Natural killer cell (primary cell): ENCODE measurements at regions not wholly inside any gene's neighbourhood (a gene's known extent, or its start where the extent isn't known, plus 50 kb on each side); places are given as distances from the start of the nearest gene placed in this dataset.
"Not testable (repeated sequence)": the region's sequence is repeated elsewhere in the genome, so short reads cannot be mapped to it uniquely, and the experiment has no call there.

Experiments used
- ATAC-seq, 3 donors: fragments of 150-1000 bp in 2 of 3; fragments of 200-7000 bp in 1 of 3; cut with Tn5 transposase; 1 replicate in 1 of 3; 2 replicates in 2 of 3; pipeline ENCODE4 v1.10.0; 2021; ENCODE audit warnings: mild to moderate bottlenecking in 2 of 3, moderate library complexity in 2 of 3
- DNase-seq, 2 donors: peaks; one replicate each; pipeline versions ENCODE4 v3.0.0 to v3.0.0-alpha.2; 2013 to 2021; ENCODE audit warnings: mixed read lengths in 1 of 2
- H3K27ac ChIP-seq: one replicate; pipeline ENCODE4 v1.5.1; 2013; ENCODE audit warnings: mild to moderate bottlenecking, low read length
- H3K27me3 ChIP-seq: one replicate; pipeline ENCODE4 v1.6.1; 2013; ENCODE audit warnings: low read length; ENCODE audit not compliant: control insufficient read depth, insufficient read depth
- H3K36me3 ChIP-seq: one replicate; pipeline ENCODE4 v1.6.1; 2013; ENCODE audit warnings: low read length; ENCODE audit not compliant: control insufficient read depth, insufficient read depth
- H3K4me1 ChIP-seq: one replicate; pipeline ENCODE4 v1.6.1; 2013; ENCODE audit warnings: low read length; ENCODE audit not compliant: control insufficient read depth, insufficient read depth
- H3K4me3 ChIP-seq: one replicate; pipeline ENCODE4 v1.5.1; 2013; ENCODE audit warnings: low read length
- H3K9me3 ChIP-seq: one replicate; pipeline ENCODE4 v1.6.1; 2013; ENCODE audit warnings: low read length; ENCODE audit not compliant: control insufficient read depth, insufficient read depth
- H3K27ac Mint-ChIP-seq, 2 donors: one replicate each; pipeline ENCODE4 v1.8.0; 2022; ENCODE audit warnings: mild to moderate bottlenecking in 2 of 2, mixed read lengths in 2 of 2, moderate library complexity in 1 of 2
- H3K27me3 Mint-ChIP-seq, 2 donors: one replicate each; pipeline ENCODE4 v1.8.0; 2022; ENCODE audit warnings: low read depth in 2 of 2, mixed read lengths in 2 of 2
- H3K36me3 Mint-ChIP-seq: one replicate; pipeline ENCODE4 v1.8.0; 2022; ENCODE audit warnings: mixed read lengths
- H3K4me1 Mint-ChIP-seq, 2 donors: one replicate each; pipeline ENCODE4 v1.8.0; 2022; ENCODE audit warnings: mixed read lengths in 2 of 2
- H3K4me3 Mint-ChIP-seq: one replicate; pipeline ENCODE4 v1.8.0; 2022; ENCODE audit warnings: mild to moderate bottlenecking, moderate library complexity, mixed read lengths
- H3K9me3 Mint-ChIP-seq, 2 donors: one replicate each; pipeline ENCODE4 v1.8.0; 2022; ENCODE audit warnings: mixed read lengths in 2 of 2
- WGBS: methylation state at CpG from one replicate; pipeline ENCODE4 v1.1.7; 2013; ENCODE audit warnings: missing lambda C conversion rate; ENCODE audit not compliant: insufficient coverage; 5-methylcytosine and 5-hydroxymethylcytosine counted together
- intact Hi-C: fragments of 100-400 bp; cut with micrococcal nuclease; formaldehyde crosslinking; loops from one replicate; pipeline ENCODE4 v1.14.2; 2022
- TF ChIP-seq, protein P1 (sequence below): fragments of 200-600 bp; IDR thresholded peaks from one replicate; pipeline ENCODE4 v1.8.0; 2022; ENCODE audit warnings: antibody characterized with exemption

DNA sequence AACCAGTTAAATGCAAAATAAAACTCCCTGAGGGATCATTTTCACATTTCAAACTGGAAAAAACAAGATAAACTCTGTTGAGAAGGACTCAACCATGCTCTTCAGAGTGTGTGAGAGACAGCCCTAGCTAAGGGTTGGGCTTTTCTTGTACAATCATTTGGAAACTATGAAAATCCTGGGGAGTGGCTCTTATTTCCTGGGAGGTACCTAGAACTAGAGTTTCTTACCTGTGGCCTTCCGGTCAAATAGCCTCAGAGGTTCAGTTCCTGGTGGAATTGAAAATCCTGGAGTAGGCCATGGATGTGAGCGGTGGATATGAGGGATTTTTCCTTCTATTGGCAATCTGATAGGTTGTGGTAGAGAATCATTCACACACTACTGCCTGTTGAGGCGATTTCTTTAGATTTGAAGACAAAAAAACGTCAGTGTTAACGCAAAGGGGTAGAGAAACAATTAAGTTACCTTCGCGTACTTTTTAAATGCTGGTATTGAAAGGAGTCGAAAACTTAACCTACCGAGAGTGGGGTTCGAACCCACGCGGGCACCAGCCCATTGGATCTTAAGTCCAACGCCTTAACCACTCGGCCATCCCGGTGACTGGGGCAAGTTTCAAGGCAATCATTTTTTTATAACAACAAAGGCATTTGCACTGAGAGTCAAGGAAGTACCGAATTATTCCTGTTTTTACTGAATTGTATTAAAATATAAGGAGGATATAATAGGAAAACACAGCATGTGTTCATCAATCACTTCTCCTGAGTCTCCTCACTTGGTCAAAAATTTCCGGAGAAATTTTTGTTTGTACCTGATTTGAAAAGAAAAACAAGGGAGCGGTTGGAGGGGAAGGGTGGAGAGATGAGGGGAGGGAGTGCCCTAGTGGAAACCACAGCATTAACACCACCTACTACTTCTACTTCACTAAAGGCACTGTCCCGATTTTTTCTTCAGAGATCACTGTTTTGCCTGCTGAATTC is 191.3 kb downstream of the OR2B2 start:
- Mint-ChIP-seq H3K27me3 (peaks cover 21 to 35% of the 10 kb centered on the region in 2 donors), H3K4me3 (no peak overlapping the region)
- intact Hi-C loops = no loop called here

DNA sequence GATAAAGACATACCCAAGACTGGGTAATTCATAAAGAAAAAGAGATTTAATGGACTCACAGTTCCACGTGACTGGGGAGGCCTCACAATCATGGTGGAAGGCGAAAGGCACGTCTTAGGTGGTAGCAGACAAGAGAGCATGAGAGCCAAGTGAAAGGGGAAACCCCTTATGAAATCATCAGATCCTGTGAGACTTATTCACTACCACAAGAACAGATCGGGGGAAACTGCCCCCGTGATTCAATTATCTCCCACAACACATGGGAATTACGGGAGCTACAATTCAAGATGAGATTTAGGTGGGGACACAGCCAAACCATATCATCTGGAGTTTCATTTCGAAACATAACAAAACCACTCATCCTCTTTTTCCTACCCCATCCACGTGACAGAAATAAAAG is 193.2 kb downstream of the OR2B2 start:
- H3K27ac Mint-ChIP-seq, H3K27ac ChIP-seq, H3K4me1 Mint-ChIP-seq, H3K9me3 ChIP-seq, H3K9me3 Mint-ChIP-seq, H3K36me3 ChIP-seq, H3K4me1 ChIP-seq, intact Hi-C loops, H3K4me3 ChIP-seq, H3K36me3 Mint-ChIP-seq, DNase-seq, ATAC-seq, H3K4me3 Mint-ChIP-seq: not testable (repeated sequence)
- peaks cover 21% of the 10 kb centered on the region for H3K27me3 ChIP-seq
- 54% methylated on average over 6 of the region's 8 CpGs for WGBS
- H3K27me3 Mint-ChIP-seq = peaks cover 21 to 35% of the 10 kb centered on the region in 2 donors

More for the DNA sequence above, 191.3 kb downstream of the OR2B2 start:
- no peak overlapping the region for H3K4me3 ChIP-seq
- Mint-ChIP-seq H3K4me1 (no peaks in the 10 kb centered on the region), H3K9me3 (no peaks in the 10 kb centered on the region), H3K27ac (no peak overlapping the region), H3K36me3 (no peaks in the 10 kb centered on the region)
- H3K4me1 ChIP-seq = no peaks in the 10 kb centered on the region
- DNase-seq = no peak
- no peak overlapping the region for H3K27ac ChIP-seq
- no peak for ATAC-seq
- peaks cover 21% of the 10 kb centered on the region for H3K27me3 ChIP-seq
- 47% methylated on average over 15 of the region's 19 CpGs for WGBS
- H3K36me3 ChIP-seq = no peaks in the 10 kb centered on the region
- TF ChIP-seq, protein P1, sequence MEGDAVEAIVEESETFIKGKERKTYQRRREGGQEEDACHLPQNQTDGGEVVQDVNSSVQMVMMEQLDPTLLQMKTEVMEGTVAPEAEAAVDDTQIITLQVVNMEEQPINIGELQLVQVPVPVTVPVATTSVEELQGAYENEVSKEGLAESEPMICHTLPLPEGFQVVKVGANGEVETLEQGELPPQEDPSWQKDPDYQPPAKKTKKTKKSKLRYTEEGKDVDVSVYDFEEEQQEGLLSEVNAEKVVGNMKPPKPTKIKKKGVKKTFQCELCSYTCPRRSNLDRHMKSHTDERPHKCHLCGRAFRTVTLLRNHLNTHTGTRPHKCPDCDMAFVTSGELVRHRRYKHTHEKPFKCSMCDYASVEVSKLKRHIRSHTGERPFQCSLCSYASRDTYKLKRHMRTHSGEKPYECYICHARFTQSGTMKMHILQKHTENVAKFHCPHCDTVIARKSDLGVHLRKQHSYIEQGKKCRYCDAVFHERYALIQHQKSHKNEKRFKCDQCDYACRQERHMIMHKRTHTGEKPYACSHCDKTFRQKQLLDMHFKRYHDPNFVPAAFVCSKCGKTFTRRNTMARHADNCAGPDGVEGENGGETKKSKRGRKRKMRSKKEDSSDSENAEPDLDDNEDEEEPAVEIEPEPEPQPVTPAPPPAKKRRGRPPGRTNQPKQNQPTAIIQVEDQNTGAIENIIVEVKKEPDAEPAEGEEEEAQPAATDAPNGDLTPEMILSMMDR = no peak
- no peaks in the 10 kb centered on the region for H3K9me3 ChIP-seq

DNA sequence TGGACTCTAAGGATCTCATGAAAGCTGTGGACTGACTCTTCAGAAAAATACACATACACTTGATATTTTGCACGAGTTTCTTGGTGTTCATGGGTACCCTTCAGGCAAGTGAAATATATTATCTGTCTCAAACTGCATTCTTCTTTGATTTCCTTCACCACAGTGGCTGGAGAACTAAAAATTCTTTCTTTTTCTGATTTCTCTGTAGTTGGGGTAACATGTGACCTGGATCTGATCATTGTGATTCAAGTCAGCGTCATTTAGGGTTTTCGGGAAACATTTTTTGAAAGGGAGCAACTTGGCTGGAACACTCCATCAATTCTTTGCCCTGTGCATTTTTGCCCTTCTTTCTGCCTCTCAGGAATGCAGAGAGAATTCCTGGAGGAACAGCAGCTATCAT is 205.8 kb downstream of the OR2B2 start:
- 93% methylated on average over 3 of the region's 3 CpGs for WGBS
- TF ChIP-seq, protein P1 = no peak
- H3K36me3 Mint-ChIP-seq = peaks cover 8% of the 10 kb centered on the region
- Histone ChIP-seq H3K4me3 (no peak overlapping the region), H3K9me3 (no peaks in the 10 kb centered on the region), H3K27ac (no peak overlapping the region), H3K27me3 (no peaks in the 10 kb centered on the region), H3K36me3 (peaks cover 3% of the 10 kb centered on the region), H3K4me1 (no peaks in the 10 kb centered on the region)
- H3K4me3 Mint-ChIP-seq = no peak overlapping the region
- H3K9me3 Mint-ChIP-seq = no peaks in the 10 kb centered on the region
- DNase-seq (no peak), ATAC-seq (no peak)
- no peaks in the 10 kb centered on the region for H3K4me1 Mint-ChIP-seq
- no peaks in the 10 kb centered on the region for H3K27me3 Mint-ChIP-seq
- intact Hi-C loops = no loop called here
- no peak overlapping the region for H3K27ac Mint-ChIP-seq

DNA sequence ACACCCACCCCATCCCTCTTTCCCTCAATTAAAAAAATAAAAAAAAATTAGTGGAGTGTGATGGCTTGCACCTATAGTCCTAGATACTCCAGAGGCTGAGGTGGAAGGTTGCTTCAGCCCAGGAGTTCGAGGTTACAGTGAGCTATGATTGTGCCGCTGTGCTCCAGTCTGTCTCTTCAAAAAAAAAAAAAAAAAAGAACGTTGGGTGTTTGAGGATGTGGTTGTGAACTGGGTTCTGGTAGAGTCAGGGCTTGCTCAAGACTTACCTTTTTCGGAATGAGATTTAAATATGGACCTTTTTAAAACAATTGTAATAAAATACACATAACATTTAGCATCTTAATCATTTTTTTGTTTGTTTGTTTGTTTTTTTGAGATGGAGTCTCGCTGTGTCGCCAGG is 211.9 kb downstream of the OR2B2 start:
- Mint-ChIP-seq H3K27me3 (no peaks in the 10 kb centered on the region), H3K27ac (no peak overlapping the region), H3K4me1 (peaks cover 0 to 11% of the 10 kb centered on the region in 2 donors), H3K4me3 (no peak overlapping the region), H3K9me3 (no peaks in the 10 kb centered on the region), H3K36me3 (peaks cover 8% of the 10 kb centered on the region)
- intact Hi-C loops = no loop called here
- 78% methylated on average over 5 of the region's 6 CpGs for WGBS
- H3K27ac ChIP-seq = no peak overlapping the region
- ATAC-seq = no peak
- H3K27me3 ChIP-seq = no peaks in the 10 kb centered on the region
- no peak overlapping the region for H3K4me3 ChIP-seq
- H3K36me3 ChIP-seq = no peaks in the 10 kb centered on the region
- H3K4me1 ChIP-seq = no peaks in the 10 kb centered on the region
- no peak for DNase-seq
- H3K9me3 ChIP-seq = no peaks in the 10 kb centered on the region
- TF ChIP-seq, protein P1 = no peak
